HUES6 (cell line): ENCODE measurements at regions not wholly inside any gene's neighbourhood (a gene's known extent, or its start where the extent isn't known, plus 50 kb on each side); places are given as distances from the start of the nearest gene placed in this dataset.

ENCODE experiments used
- H3K27ac ChIP-seq: 2 replicates; pipeline ENCODE4 v1.7.0; 2013; ENCODE audit warnings: low read depth, mild to moderate bottlenecking, low read length, inconsistent platforms
- H3K27me3 ChIP-seq: 2 replicates; pipeline ENCODE4 v1.6.1; 2013; ENCODE audit warnings: low read length; ENCODE audit not compliant: control insufficient read depth, insufficient read depth
- H3K36me3 ChIP-seq: 2 replicates; pipeline ENCODE4 v1.6.1; 2013; ENCODE audit warnings: low read length; ENCODE audit not compliant: control insufficient read depth, insufficient read depth
- H3K4me1 ChIP-seq: 2 replicates; pipeline ENCODE4 v1.6.1; 2013; ENCODE audit warnings: low read length; ENCODE audit not compliant: control insufficient read depth, insufficient read depth
- H3K4me3 ChIP-seq: 2 replicates; pipeline ENCODE4 v1.5.1; 2013; ENCODE audit warnings: low read depth, low read length
- H3K9ac ChIP-seq: one replicate; pipeline ENCODE4 v1.6.1; 2013; ENCODE audit warnings: mild to moderate bottlenecking, low read length
- H3K9me3 ChIP-seq: 2 replicates; pipeline ENCODE4 v1.6.1; 2013; ENCODE audit warnings: low read depth, low read length; ENCODE audit not compliant: control insufficient read depth, insufficient read depth

DNA sequence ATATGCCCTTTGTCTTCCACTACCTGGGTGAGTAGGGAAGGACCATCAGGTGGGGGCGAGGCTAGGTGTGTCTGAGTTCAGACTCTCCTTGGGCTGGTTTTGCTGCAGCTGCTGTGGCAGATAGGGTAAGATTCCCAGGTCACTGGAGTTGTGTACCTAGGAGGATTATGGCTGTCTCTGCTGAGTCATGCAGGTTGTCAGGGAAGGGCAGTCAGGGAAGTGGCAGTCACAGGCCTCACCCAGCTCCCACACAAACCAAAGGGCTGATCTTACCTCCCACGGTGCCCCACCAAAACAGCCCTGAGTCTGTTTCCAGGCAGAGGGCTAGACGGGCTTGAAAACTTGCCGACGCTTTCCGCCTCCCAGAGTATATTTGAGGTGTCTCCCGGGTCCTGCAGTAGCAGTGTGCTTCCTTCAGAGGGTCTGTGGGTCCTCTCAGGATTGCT is 201.6 kb upstream of the PLXNA2 start:
- Histone ChIP-seq H3K27ac (no peak overlapping the region), H3K4me1 (peaks cover 15% of the 10 kb centered on the region), H3K4me3 (no peak overlapping the region), H3K9me3 (peaks cover 9% of the 10 kb centered on the region; the same call in 1 of the 2 replicates), H3K27me3 (no peaks in the 10 kb centered on the region), H3K36me3 (no peaks in the 10 kb centered on the region), H3K9ac (peak overlapping the region; percentile 11)

DNA sequence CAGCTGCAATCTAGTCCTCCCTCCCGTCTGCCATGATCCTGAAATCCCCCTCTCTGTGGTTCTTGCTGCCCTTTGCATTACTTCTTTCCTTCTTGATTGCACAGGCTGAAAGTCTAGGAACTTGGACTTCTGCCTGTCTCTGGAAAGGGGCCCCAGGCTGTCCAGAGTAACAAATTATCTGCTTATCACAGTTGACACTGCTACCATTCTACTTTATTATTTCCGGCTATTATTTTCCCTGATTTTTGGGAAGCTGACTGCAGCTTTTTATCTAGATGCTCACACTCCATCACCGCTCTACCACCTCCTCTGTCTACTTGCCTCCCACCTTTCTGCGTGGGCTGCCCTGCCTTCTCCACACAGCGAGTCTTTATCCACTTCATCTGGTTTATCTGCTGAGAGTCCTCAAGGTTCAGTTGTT is 202.1 kb upstream of the PLXNA2 start:
- Histone ChIP-seq H3K27me3 (no peaks in the 10 kb centered on the region), H3K9ac (peak overlapping the region; percentile 11), H3K4me1 (peaks cover 15% of the 10 kb centered on the region), H3K36me3 (no peaks in the 10 kb centered on the region), H3K9me3 (peaks cover 9% of the 10 kb centered on the region; the same call in 1 of the 2 replicates), H3K4me3 (no peak overlapping the region), H3K27ac (no peak overlapping the region)

DNA sequence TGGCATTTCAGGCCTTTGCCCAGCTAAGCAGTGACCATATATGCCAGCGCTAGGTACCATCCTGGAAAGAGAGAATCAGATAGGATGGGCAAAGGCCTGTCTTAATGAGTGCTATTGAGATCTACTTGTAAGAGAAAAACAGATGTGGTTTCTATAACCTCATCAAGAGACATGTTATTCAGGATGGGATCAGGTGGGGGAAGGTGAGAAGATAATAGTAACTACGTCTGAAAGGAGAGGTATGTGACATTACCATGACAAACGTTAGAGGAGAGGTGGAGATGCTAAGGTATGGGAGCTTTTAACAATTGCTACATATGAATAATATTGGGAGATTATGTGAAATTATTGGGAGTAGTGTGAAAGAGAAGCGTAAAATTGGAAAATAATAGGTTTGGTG is 204.2 kb upstream of the PLXNA2 start:
- peaks cover 7% of the 10 kb centered on the region; the same call in 1 of the 2 replicates for H3K9me3 ChIP-seq
- no peaks in the 10 kb centered on the region for H3K27me3 ChIP-seq
- no peak overlapping the region for H3K9ac ChIP-seq
- H3K4me3 ChIP-seq = no peak overlapping the region
- no peaks in the 10 kb centered on the region for H3K36me3 ChIP-seq
- H3K4me1 ChIP-seq = peaks cover 15% of the 10 kb centered on the region
- no peak overlapping the region for H3K27ac ChIP-seq

DNA sequence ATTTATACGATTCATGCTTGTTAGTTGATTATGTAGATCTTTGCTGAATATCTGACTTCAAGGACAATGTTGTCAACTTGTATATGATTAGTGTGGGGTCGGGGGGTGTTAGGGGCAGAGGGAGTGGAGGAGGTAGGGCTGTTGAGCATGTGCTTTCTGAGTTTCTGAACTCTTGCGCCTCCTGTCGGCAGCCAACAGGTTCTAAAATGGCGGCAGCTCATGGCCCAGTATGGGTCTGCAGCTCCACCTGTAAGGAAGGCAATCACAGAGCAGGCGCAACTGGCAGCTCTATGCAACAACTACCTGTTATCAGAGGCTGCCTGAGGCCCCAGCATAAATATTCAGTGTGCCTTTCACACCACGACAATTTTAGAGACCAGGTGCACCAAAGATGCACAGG is 205.8 kb upstream of the PLXNA2 start:
- H3K9me3 ChIP-seq = peaks cover under 1% of the 10 kb centered on the region; the same call in 1 of the 2 replicates
- no peak overlapping the region for H3K9ac ChIP-seq
- H3K4me3 ChIP-seq = no peak overlapping the region
- H3K4me1 ChIP-seq = peaks cover 15% of the 10 kb centered on the region
- H3K36me3 ChIP-seq = no peaks in the 10 kb centered on the region
- H3K27me3 ChIP-seq = no peaks in the 10 kb centered on the region
- no peak overlapping the region for H3K27ac ChIP-seq

DNA sequence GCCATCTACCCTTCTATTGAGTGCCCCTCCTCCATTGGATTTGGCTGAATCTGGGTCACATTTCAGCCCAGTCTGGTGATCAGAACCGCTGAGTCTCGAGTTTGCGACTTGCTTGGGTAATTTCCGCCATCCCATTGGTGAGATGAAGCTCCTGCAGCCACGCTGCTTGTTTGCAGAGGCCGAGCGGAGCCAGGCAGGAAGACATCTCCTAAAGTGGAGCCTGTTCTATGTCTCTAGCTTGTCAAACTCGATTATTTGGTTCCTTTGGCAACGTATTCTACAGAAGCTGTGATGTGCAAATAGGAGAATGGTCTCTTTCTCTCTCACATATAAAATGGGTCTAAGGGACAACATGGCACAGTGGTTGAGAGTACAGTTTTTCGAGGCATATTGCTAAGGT is 206.8 kb upstream of the PLXNA2 start:
- no peak overlapping the region for H3K9ac ChIP-seq
- H3K27ac ChIP-seq = no peak overlapping the region

DNA sequence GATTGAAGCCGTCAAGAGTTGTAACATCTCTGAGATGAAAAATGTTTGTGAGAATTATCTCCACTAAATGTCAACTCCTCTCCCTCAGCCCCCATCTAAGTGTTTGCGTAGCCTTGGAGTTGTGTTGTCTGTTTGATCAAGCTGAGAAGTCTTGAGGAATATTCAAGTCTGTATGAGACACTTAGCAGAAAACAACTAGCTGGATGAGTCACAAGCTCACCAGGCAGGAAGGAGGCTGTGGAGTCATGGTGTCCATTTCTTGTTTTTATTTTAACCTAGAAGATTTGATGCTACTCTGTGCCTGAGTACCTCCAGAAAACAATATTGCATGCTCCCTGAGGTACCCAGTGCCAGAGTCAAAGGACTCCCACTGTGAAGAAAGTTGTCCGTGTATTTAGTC is 211.6 kb upstream of the PLXNA2 start:
- Histone ChIP-seq H3K4me1 (no peaks in the 10 kb centered on the region), H3K27ac (no peak overlapping the region), H3K27me3 (no peaks in the 10 kb centered on the region), H3K9me3 (no peaks in the 10 kb centered on the region), H3K4me3 (no peak overlapping the region), H3K36me3 (no peaks in the 10 kb centered on the region), H3K9ac (no peak overlapping the region)

More for the DNA sequence above, 206.8 kb upstream of the PLXNA2 start:
- peaks cover 13% of the 10 kb centered on the region for H3K4me1 ChIP-seq
- no peaks in the 10 kb centered on the region for H3K36me3 ChIP-seq
- no peaks in the 10 kb centered on the region for H3K27me3 ChIP-seq
- no peaks in the 10 kb centered on the region for H3K9me3 ChIP-seq
- no peak overlapping the region for H3K4me3 ChIP-seq

DNA sequence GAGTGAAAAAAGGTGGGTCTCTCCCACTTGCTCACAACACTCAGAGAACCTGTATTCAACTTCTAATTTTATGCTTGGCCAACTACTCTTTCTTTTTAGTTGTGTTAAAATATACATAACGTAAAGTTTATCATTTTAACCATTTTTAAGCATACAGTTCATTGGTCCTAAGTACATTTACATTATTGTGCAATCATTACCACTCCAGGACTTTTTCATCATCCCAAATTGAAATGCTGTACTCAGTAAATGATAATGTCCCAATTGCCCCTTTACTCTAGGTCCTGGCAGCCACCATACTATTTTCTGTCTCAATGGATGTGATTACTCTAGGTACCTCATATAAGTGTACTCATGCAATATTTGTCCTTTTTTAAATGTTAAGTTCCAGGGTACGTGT is 212.3 kb upstream of the PLXNA2 start:
- Histone ChIP-seq H3K27ac (no peak overlapping the region), H3K4me1 (no peaks in the 10 kb centered on the region), H3K9me3 (no peaks in the 10 kb centered on the region), H3K36me3 (no peaks in the 10 kb centered on the region), H3K4me3 (no peak overlapping the region), H3K9ac (no peak overlapping the region), H3K27me3 (no peaks in the 10 kb centered on the region)

DNA sequence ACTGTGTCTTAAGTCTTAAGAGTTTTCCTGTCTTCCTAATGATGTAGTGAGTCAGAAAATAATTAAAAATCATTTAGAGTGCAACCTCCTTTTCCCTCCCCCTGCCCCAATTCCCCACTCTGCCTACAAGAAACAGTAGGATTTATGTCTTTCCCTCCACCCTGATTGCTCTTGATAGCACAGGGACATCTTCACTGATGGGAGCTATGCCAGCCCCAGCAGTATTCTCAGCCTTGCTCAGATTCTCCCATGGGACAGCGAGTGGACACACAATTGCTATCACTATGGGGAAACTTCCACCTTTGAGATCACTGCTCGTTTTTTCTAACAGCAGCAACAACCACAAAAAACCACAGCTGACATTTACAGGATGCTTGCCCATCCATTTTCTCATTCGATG is 216.6 kb upstream of the PLXNA2 start:
- H3K4me3 ChIP-seq = no peak overlapping the region

DNA sequence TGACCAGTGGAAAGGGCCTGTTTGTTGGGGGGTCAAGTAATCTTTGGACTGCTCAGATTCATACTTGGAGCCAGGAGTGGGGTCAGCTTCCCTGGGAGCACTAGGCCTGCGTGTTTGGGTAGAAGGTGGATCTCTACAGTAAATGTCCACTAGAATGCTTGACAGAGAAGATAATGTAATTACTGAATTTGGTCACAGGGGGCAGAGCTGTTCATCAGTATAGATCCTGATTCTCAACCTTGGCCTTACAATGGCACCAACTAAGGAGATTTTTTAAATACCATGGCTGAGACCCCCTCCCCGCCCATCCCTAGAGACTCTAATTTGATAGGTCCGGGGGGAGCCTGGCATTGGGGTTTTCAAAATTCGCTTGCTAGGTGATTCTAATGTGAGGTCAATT is 217.5 kb upstream of the PLXNA2 start:
- no peaks in the 10 kb centered on the region for H3K36me3 ChIP-seq
- H3K9me3 ChIP-seq = no peaks in the 10 kb centered on the region
- H3K4me3 ChIP-seq = no peak overlapping the region
- no peaks in the 10 kb centered on the region for H3K27me3 ChIP-seq
- H3K27ac ChIP-seq = no peak overlapping the region
- H3K9ac ChIP-seq = no peak overlapping the region
- no peaks in the 10 kb centered on the region for H3K4me1 ChIP-seq

More for the DNA sequence above, 216.6 kb upstream of the PLXNA2 start:
- H3K27ac ChIP-seq = no peak overlapping the region
- H3K9ac ChIP-seq = no peak overlapping the region
- no peaks in the 10 kb centered on the region for H3K4me1 ChIP-seq
- no peaks in the 10 kb centered on the region for H3K36me3 ChIP-seq
- H3K9me3 ChIP-seq = no peaks in the 10 kb centered on the region
- H3K27me3 ChIP-seq = no peaks in the 10 kb centered on the region

DNA sequence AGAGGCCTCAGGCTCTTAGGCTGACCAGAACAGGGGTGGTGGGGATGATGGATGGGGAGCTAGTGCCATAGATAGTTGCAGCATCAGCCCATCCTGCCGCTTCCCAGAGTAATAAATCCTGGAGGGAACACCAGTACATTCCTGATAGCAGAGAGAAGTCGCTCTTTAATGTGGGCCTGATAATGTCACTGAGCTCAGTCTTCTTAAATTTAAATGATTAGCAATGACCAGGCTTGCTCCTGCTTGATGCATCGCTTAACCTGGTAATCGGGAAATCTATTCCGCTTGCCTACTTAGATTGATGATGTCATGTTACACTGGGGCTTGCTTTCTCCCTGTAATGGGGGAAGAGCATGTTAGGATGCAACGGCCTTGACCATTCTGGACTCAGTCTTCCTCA is 218.6 kb upstream of the PLXNA2 start:
- H3K9me3 ChIP-seq = no peaks in the 10 kb centered on the region
- no peaks in the 10 kb centered on the region for H3K4me1 ChIP-seq
- H3K36me3 ChIP-seq = no peaks in the 10 kb centered on the region
- no peak overlapping the region for H3K4me3 ChIP-seq
- H3K27me3 ChIP-seq = no peaks in the 10 kb centered on the region
- no peak overlapping the region for H3K9ac ChIP-seq
- no peak overlapping the region for H3K27ac ChIP-seq

DNA sequence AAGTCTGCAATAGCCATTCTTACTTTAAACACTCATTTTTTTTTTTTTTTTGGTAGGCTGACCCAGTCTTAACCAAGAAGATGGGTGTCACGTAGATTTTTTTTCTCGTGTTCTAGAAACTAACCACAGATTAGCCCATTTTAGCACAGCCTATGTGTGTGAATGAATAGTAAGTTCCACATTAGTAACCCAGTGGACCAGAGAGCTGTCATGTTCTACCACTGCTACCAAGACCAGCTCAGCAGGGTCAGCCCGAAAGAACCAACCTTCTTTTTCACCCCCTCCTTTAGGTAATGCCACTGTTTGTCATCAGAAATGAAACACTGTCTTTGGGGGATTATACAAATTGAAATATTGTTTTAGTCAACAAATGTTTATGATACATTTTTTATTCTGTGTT is 221.1 kb upstream of the PLXNA2 start:
- Histone ChIP-seq H3K27ac (no peak overlapping the region), H3K9ac (no peak overlapping the region), H3K27me3 (no peaks in the 10 kb centered on the region), H3K4me3 (no peak overlapping the region), H3K4me1 (no peaks in the 10 kb centered on the region), H3K9me3 (no peaks in the 10 kb centered on the region), H3K36me3 (no peaks in the 10 kb centered on the region)
